GM13976 (cell line): ENCODE measurements at regions not wholly inside any gene's neighbourhood (a gene's known extent, or its start where the extent isn't known, plus 50 kb on each side); places are given as distances from the start of the nearest gene placed in this dataset.

Experiments
- DNase-seq: peaks from one replicate; pipeline ENCODE4 v3.0.0; 2012; ENCODE audit warnings: low spot score
- in situ Hi-C: fragments of 300-500 bp; cut with MboI; formaldehyde crosslinking; loops from one replicate; pipeline ENCODE4 v1.12.0; 2022; ENCODE audit warnings: low sequenced_read_pairs, mixed read lengths, inconsistent platforms; ENCODE audit not compliant: unreplicated experiment
- TF ChIP-seq, protein P1 (sequence below): IDR thresholded peaks from 2 replicates; pipeline ENCODE4 v1.5.1; 2012; ENCODE audit warnings: borderline replicate concordance, mild to moderate bottlenecking; ENCODE audit not compliant: insufficient read depth; ENCODE audit errors: extremely low read depth, missing control alignments, control extremely low read depth

DNA sequence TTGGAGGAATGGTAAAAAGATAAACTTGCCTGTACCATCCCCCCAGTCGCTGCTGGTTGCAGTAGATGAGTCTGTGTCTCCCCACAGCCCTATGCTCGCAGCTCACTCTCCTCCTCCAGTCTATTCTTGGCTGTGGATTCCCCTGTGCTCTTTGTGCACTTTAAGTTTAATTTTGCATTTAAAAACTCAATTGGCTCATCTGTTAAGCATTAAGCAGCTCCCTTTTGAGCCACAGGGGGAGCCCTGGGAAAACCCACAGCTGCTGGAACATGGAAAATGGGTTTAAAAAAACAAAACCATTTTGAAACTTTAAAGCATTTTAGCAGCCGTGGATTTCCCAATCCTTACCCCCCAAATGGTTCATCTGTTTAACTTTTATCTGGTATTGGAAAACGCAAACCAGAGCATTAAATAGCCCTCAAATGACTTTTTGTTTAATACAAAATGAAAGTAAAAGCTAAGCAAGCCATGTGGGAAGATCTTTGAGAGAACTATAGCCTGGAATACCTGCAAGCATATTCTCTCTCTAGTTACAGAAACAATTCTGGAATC, 536.9 kb downstream of the ZIC1 start:
- DNase-seq: peak; percentile 32
- in situ Hi-C loops: no loop called here
- TF ChIP-seq, protein P1, sequence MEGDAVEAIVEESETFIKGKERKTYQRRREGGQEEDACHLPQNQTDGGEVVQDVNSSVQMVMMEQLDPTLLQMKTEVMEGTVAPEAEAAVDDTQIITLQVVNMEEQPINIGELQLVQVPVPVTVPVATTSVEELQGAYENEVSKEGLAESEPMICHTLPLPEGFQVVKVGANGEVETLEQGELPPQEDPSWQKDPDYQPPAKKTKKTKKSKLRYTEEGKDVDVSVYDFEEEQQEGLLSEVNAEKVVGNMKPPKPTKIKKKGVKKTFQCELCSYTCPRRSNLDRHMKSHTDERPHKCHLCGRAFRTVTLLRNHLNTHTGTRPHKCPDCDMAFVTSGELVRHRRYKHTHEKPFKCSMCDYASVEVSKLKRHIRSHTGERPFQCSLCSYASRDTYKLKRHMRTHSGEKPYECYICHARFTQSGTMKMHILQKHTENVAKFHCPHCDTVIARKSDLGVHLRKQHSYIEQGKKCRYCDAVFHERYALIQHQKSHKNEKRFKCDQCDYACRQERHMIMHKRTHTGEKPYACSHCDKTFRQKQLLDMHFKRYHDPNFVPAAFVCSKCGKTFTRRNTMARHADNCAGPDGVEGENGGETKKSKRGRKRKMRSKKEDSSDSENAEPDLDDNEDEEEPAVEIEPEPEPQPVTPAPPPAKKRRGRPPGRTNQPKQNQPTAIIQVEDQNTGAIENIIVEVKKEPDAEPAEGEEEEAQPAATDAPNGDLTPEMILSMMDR: peak; percentile 31

DNA sequence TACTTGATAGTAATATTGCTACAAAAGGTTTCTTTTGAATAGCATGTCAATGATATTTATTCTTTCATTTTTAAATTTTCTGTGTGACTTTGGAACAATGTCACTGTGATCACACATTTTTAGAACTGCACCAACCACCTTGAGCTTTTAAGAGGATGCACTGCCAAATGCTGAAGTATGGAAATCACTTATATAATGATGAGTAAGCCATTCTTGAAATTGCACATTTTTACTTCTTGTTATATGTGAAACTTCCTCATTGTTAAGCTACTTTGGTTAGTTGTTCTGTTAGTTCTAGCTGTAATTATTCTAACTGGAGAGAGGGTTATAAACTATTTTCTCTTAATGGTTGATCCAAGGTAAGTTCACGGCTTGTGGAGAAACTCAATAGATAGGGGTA, 547.5 kb downstream of the ZIC1 start:
- TF ChIP-seq, protein P1: no peak
- in situ Hi-C loops: no loop called here
- no peak for DNase-seq

DNA sequence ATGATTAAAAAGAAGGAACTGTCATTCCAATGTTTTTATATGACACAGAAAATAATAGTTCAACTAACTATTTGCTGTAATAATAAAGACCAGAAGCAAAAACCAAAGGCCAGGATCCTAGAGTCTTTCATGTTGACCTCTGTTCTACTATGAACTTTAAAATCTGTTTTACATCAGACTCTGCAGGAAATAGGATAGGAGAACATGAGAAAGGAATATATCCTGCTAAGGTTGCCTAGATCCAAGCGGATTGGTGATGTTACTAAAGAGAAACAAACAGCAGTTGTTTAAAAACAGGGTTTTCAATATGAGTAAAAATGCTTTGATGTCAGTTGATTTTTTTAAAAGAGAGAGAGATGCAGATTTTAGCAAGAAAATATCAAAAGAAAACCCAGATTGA, 549.6 kb downstream of the ZIC1 start:
- DNase-seq: no peak
- TF ChIP-seq, protein P1: no peak
- in situ Hi-C loops: no loop called here

DNA sequence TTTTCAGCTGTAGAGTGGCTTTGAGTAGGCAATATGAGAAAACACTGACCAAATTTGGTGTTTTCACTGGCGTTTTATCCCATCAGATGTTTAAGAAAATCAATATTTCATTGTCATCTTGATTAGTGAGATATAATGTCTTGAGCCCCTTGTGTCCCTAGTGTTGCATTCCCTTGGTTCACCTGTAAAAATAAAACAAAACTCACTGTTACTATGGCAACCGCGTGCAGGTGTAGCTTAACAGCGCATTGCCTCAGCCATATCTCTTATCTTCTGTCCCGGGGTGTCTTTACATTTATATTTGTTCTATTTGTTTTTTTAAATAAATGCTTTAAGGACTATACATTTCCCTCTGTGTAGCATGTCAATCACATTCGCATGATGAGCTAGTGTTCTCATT, 551.6 kb downstream of the ZIC1 start:
- TF ChIP-seq, protein P1: no peak
- in situ Hi-C loops: no loop called here
- DNase-seq: no peak

DNA sequence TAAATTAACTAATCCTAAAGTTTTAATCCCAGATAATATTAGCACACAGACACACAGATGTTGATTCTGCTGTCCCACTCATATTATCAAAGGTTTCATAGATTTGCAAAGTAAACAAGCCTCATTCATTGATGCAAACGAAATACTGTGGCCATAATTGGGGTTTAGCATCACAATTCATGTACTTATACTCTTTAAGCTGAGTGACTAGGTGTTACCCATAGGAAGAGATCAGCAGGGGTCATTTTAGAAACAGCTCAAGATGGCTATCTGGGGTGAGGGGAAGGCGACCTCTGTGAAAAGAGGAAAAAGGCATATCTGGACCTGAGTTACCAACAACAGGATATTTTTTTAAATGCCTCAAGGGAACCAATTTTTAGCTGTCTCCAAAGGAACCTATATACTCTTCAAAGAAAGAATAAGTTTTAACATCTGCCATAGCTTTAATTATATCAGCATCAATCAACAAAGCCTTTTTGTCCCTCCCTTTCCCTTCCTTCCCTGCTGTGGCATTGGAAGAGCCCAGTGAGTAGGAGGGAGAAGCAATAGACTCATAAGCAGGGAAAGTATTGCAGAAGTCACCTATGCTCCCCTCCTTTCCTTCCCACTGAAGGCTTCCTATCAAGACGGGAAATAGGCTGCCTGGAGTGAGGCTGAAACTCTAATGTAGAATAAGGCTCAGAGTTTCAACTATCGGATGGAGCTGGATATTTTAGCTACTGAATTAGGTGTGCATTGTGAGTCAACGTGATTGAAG, 553.4 kb downstream of the ZIC1 start:
- TF ChIP-seq, protein P1: no peak
- no peak for DNase-seq
- in situ Hi-C loops: no loop called here

DNA sequence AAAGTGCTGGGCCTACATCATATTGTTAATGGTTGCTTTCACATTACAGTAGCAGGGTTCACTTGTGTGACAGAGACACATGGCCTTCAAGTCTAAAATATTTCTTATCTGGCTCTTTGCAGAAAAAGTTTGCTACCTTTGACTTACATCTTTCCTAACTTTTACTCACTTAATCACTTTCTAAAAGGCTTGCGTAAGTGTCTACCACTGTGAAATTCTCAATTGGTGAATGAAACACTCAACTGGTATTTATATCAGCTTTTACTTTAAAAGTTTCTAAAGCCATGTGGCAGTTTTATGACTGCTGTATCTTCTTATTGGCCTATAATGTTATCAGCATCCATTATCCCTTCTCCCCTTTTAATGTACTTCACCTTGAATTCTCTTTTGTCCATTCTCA, 554.5 kb downstream of the ZIC1 start:
- DNase-seq: no peak
- in situ Hi-C loops: no loop called here
- TF ChIP-seq, protein P1: no peak

DNA sequence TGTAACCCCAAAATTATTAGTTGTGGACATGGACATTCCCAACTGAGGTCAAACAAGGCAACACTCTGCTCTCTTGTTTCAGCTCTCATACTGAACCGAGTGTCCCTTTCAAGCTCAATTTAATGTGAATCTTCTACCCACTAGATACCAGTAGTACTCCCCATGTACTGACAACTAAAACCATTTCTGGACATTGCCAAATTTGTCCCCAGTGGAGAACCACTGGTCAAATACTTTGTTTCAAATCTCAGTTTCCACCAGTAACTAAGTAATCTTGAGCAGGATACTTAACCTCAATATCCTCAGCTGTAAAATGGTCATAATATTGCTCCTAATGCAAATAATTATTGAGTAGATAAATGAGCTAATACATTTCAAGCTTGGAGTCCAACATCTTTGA, 566.0 kb downstream of the ZIC1 start:
- in situ Hi-C loops: no loop called here
- TF ChIP-seq, protein P1: no peak

More for the DNA sequence above, 566.0 kb downstream of the ZIC1 start:
- no peak for DNase-seq
